ENCODE measurements at regions not wholly inside any gene's neighbourhood (a gene's known extent, or its start where the extent isn't known, plus 50 kb on each side); places are given as distances from the start of the nearest gene placed in this dataset.
A peak's percentile ranks its signal among the peaks of the same experiment; 100 is the strongest.
"Not testable (repeated sequence)": the region's sequence is repeated elsewhere in the genome, so short reads cannot be mapped to it uniquely, and the experiment has no call there.

DNA sequence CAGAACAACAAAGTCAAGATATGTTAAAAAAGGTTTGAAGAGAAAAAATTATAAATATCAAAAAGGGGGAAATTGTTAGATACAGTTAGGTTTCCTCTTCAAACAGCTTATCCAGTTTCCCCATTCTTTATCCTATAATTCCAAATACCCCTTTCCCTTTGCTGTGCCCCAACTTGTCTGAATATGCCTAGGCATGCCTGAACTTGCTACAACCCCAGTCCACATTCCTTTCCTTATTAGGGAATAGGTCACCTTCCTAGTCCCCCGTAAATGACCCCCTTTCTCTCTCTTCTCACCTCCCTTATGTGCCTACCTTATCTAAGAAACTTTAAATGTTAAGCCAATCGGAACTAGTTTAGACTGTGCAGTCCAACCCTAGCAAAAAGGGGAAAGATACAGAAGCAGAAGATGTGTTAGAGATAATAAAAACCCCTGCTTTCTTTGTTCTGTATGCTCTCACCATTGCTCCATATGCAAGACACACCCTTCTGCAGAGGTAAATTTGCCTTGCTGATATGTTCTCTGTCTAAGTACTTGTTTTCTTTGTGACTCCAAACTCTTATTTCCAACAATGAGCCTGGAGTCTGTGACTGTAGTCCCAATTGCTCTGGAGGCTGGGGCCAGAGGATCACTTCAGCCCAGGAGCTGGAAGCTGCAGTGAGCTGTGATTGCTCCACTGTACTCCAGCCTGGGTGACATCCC, 810.1 kb downstream of the PLA2G4A start:
- DNase-seq = no peak

DNA sequence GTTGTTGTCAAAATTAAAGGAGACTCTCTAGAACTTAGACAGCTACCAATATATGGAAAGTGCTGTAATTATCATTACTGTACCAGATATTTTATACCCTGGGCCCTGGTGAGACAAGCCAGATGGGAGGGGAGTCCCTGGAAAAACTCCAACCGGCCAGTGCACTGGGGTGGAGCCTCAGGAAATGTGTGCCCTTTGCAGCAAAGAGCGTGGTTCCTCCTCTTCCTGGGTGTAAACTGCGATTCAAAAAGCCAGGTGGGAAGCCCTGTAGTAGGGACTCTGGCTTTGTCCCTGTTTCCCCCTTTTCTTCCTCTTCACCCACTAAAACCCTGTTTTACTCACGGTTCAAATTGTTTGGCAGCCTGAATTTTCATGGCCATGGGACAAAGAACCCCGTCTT, 812.3 kb downstream of the PLA2G4A start:
- no peak for DNase-seq

DNA sequence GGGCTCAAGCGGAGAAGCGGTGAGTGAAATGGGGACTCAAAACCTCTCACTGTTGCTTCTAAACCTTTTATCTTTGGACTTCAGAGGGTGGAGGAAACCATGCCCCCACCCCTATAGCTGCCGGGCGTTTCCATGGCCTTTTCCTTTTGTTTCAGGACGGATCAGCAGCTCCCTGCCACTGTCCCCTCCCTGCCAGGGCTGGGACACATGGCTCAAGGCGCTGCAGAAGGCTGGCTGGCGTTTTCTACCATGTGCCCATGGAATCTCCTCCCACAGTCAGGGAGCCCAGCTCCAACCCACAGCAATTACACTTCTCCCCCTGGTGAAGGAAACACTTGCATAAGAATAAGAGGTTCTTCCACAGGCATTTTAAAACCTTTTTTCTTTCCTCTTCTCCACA, 812.7 kb downstream of the PLA2G4A start:
- DNase-seq = no peak

DNA sequence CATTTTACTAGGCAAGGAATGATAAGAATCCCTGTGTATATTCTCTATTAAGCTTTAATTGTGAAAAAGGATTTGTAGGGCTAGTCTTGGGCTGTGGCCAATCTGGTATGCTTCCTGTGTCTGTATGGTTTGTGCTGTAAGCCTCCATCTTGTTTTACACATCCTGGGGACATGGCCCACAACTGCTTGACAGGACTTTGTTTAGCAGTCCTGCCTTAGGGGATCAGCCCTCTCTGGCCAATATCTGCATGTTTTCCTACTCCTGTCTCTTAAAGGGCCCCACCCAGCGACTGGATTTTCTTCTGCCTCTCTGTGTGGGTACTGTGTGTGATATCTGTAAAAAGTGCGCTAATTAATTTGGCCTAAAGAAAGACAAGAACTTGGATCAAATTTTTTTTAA, 813.2 kb downstream of the PLA2G4A start:
- no peak for DNase-seq

DNA sequence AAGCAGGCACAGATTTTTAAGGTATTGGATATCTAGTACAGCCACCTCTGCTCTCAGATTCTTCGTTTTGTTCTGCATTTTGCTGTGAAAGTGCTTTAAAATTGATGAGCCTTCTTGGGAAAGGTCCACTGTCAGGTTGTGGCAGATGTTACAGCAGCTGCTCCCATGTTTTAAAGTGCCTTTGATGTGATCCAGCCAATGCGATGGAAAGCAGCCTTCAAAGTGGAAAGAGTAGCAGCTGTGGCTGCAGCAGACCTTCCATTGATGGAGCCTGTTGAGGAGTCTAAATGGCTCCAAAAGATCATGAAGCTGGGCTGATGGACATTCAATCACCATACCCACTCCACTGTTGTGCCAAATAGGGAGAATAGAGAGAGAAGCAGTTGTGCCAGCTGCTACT, 816.9 kb downstream of the PLA2G4A start:
- no peak for DNase-seq

DNA sequence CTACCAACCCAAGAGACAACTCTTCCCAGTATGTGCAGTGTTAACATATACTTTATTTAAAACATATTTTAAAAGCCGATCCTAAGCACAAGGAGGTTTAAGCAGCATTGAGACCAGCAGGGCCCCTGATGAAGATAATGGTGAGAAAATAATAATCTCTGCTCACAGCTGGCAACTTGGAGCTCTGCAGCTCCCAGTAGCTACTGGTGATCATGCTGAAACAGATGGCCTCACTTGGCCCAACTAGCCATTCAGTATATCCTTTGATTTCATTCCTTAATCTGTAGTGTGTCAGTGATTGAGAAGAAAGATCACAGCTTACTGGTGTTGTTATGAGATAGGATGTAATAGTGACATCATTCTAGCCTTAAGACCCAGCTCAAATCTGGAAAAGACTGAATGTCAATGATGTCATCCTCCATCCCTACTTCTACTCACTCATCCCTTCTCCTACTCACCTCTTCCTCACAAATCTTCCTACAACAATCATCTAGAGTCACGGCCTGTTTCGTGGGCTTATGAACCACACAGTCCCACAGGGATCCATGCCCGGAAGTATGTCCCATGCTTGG, 817.9 kb downstream of the PLA2G4A start:
- DNase-seq = peak in 1 of 14 donors; percentile 14

DNA sequence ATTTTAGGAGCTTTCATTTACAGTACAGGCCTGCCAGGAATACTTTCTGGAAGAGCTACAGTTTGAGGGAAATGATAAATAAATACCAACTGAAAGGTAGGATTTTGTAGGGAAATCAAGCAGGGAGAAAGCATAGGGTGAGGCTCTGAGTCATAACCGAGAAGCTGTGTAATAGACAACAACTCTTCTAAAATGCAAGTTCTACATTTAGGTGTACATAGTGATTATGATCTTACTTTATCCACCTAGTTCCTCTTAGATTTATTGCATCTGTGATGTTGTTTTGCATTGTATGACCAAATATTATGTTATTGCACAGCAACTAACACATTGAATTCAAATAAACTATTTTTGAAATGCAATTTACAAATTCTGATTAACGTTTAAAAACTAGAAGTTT, 819.3 kb downstream of the PLA2G4A start:
- no peak for DNase-seq

DNA sequence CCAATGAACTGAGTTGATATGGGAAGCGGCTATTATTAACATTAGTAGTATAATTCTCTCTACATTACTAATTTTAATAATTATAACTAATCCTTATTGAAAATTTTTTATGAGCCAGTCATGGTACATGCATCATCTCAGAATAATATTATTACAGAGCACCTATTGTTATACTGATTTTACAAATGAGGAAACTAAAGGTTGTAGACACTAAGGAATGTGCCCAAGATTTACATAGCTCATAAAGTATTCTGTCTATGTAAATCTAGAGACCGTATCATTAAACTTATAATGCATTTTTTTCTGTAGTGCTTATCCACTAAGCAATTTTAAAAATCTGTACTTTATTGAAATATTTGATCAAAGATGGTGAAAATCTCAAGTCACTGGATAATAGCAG, 825.9 kb downstream of the PLA2G4A start:
- DNase-seq = no peak

DNA sequence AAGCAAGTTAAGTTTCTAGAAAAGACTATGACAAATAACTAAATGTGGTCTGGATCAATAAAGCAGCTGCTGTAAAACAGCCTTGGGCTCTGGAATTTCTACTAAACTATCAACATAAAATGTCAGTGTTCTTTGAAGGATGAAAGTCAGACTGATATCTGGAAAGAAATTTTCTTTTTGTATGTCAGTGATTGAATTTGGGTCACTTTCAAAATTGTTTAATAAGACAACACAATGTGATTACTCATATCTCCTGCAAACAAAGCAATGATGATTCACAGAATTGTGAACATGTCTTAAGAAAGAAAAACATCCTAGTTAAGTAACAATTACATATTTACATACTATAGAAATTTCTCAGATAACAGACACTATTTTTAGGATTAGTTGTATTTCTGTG, 826.4 kb downstream of the PLA2G4A start:
- no peak for DNase-seq

DNA sequence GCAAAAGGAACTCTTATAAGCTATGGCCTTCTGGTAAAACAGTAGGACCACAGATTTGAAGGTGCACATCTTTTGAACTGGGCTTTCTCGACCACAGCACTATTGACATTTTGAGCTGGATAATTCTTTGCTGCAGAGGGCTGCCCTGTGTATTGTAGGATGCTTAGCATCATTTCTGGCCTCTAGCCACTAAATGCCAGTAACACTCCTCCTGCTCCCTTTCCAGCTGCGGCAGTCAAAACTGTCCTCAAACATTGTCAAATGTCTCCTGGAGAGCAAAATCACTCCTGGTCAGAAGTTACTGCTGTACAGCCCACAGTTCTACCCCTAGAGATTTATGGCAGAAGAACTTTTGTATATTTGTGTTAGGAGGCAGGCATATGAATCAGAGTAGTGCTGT, 836.7 kb downstream of the PLA2G4A start:
- no peak for DNase-seq

DNA sequence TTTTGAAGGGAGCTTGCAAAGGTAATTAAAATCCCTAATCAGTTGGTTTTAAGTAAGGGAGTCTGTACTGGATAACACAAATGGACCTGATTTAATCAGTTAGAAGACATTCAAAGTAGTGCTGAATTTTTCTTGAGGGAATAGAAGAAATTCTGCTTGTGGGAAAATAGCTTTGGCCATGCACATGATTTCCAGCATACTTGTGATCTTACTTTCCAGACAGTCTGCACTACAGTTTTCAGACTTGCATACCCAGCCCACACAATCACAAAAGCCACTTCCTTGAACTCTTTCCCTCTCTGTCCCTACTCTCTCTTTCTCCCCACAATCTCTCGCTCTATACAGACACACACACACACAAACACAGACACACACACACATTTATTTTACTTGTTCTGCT, 852.1 kb downstream of the PLA2G4A start:
- DNase-seq = no peak

DNA sequence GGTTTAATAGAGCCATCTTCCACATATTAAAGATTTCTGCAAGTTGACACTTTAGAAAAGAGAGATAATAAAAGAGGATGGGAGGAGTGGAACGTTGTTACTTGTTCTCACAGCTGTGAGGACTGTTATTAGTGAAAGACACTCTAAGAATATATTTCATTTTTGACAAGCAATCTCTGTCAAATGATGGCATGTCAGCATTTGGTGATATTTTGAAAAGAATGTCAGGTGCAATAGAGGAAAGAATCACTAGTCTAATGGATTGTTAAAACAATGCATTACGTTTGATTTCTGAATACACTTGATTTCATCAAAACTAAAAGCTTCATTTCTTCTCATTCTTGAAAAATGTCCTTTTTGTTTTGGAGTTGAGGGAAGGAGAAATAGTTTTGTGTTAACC, 853.4 kb downstream of the PLA2G4A start:
- DNase-seq = no peak

DNA sequence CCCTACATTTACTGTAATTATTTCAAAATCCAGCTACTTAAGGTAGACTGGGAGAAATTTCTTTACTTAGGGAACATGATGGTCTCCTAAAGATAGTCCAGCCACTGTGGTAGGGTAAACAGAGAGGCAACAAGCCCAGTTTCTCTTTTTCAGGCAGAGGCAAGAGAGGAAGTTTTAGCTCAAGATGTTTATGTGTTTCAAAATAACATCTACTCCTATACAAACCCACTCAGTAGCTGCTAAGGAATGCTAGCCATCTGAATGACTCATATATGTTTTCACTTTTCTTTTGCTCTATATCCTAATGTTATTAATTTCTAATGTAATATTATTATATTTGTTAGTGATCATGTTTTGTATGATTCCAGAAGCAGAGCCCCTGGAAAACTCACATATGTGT, 856.6 kb downstream of the PLA2G4A start:
- DNase-seq = no peak

DNA sequence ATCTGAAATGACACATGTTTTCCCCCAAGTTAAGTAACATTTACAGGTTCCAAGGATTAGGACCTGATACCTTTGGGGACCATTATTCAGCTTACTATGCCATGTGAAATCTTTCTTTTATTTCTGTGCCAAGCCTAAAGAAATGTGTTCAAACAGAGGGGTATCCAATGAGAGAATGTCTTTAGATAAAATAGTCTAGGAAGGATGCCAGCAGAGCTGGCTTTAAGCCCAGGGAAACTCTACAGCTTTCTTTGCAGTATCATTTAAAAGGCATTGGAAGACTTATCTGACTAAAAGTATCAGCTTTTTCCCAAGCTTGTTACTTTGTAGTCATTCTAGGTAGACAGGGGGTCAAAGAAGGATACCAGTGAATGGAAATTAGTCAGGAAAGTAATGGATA, 860.4 kb downstream of the PLA2G4A start:
- peak in 1 of 14 donors; percentile 1 for DNase-seq

DNA sequence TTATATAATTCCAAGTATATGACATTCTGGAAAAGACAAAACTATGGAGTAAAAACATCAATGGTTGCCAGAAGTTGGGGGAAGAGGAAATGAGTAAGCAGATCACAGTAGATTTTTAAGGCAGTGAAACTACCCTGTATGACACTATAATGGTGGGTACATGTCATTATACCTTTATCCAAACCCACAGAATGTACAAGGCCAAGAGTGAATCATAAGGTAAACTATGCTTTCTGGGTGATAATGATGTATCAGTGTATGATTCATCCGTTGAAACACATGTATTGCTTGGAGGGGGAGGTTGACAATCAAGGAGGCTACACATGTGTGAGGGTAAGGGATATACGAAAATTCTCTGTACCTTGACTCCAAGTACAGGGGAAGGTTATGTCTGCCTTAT, 862.7 kb downstream of the PLA2G4A start:
- DNase-seq = no peak

DNA sequence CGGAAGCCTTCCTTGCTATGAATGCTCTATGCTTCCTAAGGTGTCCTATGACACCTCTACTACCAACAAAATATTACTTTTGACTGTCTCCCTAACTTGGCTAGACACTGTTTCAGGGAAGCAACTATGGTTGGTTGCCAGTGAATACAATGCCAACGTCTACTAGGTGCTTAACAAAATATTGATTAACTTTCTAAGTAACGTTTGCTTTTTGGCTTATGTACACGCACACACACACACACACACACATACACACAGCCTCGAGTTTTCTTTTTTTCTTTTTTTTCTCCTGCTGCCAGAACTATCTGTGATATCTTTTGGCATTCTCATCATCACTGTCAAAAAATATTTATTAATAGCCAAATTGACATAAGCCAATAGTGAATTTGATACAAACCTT, 864.0 kb downstream of the PLA2G4A start:
- no peak for DNase-seq

DNA sequence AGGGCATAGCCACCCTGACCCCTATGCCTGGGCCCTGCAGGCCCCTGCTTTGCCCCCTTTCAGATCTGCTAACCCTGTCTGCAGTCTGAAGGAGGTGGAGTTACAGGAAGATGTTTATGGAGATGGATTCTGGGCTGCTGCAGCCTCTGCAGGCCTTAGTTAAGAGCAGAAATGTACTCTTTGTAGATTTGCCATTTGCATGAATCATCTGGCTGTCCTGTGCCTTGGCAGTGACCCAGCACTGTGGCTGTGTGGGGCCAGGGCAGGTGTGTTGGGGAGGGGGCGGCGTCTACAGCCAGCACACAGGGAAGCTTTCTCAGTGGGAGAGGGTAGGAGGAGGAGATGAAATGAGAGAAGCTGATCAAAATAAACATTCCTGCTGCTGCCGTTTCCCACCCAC, 867.3 kb downstream of the PLA2G4A start:
- DNase-seq = no peak

DNA sequence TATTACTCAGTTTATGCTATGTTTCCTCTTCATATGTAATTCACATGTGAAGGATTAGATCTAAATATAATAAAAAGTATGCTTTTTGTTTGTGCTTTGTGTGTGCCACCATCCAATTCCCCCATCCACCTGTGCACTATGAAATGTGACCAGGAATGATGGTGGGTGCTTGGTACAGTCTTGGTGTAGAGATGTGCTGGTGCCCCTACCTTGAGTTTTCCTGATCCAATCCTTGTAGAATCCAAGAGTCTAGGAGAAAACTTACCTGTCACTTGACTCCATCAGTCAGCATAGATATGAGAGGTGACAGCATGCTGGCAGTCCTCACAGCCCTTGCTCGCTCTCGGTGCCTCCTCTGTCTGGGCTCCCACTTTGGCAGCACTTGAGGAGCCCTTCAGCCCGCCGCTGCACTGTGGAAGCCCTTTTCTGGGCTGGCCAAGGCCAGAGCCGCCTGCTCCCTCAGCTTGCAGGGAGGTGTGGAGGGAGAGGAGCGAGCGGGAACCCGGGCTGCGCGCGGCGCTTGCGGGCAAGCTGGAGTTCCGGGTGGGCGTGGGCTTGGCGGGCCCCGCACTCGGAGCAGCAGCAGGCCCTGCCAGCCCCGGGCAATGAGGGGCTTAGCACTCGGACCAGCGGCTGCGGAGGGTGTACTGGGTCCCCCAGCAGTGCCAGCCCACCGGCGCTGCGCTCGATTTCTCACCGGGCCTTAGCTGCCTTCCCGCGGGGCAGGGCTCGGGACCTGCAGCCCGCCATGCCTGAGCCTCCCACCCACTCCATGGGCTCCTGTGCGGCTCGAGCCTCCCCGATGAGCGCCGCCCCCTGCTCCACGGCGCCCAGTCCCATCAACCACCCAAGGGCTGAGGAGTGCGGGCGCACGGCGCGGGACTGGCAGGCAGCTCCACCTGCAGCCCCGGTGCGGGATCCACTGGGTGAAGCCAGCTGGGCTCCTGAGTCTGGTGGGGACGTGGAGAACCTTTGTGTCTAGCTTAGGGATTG, 874.7 kb downstream of the PLA2G4A start:
- DNase-seq = not testable (repeated sequence)

DNA sequence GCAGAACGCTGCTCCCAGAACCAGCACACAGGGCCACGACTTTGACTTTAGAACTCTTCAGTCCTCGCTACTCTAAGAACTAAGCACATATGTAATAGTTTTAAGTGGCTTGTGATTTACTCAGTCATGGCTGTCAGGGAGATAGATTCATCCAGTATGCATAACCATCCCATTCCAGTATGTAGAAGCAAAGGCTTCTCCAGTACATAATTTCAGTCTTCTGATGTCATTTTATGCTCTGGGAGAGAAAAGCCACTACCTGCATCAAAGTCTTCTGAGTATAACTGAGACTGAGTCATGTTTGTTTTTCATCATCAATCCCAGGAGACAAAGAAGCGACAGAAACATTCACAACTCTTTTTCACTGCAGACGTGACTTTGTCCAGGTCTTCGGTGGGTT, 885.7 kb downstream of the PLA2G4A start:
- DNase-seq = no peak

DNA sequence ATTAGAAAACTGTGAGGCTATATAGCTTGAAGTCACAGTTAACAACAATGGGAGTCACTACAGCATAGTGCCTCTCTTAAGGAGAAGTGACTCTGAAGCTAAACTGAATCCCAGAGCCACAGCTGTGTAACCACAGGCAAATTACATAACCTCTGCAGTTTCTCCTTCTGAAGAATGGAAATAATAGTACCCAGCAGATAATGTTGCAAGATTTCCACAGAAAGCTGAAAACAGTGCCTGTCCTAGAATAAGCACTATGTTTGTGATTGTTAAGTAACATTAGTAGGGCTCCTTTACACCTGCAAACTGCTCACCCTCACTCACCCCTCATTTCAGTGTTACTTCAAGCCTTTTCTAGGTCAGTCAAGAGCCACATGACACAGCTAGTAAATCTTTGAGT, 886.7 kb downstream of the PLA2G4A start:
- DNase-seq = no peak

DNA sequence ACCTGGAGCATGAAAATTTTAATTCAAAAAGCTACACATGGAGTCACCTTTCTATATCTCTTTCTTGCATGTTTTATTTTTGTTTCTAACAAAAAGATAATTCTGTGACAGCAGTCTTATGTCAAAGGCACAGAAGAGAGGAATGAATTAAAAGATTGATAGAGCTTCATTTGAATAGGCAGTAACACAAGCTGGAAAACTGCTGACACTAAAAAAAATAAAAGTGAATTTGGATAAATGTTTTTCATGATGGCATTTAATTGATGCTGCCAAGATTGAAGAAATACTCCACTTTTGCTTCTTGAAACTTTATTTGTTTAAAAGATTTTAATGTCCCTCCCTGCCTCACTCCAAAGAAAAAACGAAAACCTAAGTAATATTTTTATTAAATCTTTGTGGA, 887.4 kb downstream of the PLA2G4A start:
- DNase-seq = no peak

DNA sequence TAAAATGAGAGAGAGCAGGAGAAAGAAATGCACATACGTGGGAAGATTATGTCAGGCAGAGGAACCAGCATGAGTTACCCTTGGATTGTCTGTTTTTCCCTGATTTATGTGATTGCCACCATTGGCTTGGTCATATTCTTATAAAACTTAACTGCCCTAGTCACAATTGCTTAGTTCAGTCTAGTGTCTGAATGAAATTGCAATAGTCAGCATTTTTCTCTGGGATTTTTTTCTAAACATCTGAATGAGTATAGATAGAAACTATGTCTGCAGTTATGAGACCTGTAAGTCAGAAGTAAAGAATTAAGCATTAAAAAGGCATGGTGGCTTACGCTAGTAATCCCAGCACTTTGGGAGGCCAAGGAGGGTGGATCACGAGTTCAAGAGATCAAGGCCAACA, 889.8 kb downstream of the PLA2G4A start:
- DNase-seq = no peak

DNA sequence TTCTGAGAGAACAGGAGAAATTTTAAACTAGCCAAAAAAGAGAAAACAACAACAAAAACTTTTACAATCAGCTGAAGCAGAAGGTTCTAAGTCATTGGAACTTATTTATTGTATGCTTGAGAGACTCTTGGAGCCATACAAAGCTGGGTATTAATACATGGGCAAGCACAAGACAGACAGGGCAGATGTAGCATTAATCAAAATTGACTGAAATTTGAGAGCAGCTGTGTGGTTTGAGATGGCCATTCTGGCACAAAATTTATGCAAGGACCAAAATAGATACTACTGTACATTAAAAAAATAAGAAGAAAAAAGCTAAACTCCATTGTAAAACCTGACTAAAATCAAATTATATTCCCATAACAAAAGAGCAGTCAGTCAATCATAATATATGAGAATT, 892.5 kb downstream of the PLA2G4A start:
- no peak for DNase-seq

DNA sequence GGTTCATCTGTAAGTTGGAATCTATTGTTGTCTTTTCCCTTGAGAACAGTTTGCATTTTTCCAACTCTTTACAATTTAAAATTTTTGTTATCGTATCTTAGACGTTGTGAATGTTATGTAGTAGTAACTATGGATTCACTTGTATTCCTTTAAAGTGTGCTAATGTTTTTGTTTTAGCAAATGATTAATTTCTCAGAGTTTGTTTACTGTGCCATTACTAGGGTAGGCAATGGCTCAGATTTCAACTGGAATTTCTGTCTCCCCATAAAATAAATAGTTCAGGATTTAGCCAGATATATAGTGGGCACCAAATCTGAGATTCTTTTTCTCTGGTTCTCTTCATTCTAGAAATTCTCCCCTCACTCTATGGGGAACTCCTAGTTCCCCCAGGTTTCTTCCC, 896.5 kb downstream of the PLA2G4A start:
- DNase-seq = no peak

All from C1 segment of cervical spinal cord (tissue), 14 donors.